ENCODE measurements at regions not wholly inside any gene's neighbourhood (a gene's known extent, or its start where the extent isn't known, plus 50 kb on each side); places are given as distances from the start of the nearest gene placed in this dataset.
"Not testable (repeated sequence)": the region's sequence is repeated elsewhere in the genome, so short reads cannot be mapped to it uniquely, and the experiment has no call there.

GRCh38 chr1:69088571-69088970 is 479.2 kb upstream of the LRRC7 start:
- DNase-seq: no peak

GRCh38 chr1:69090170-69090569 is 477.6 kb upstream of the LRRC7 start:
- DNase-seq: no peak

GRCh38 chr1:69090752-69091151 is 477.0 kb upstream of the LRRC7 start:
- DNase-seq: no peak

- not testable (repeated sequence) for DNase-seq
Observed at GRCh38 chr1:69102058-69102457, 465.7 kb upstream of the LRRC7 start.

- no peak for DNase-seq
Observed at GRCh38 chr1:69103213-69103612, 464.5 kb upstream of the LRRC7 start.

- no peak for DNase-seq
Observed at GRCh38 chr1:69103705-69104385, 463.9 kb upstream of the LRRC7 start.

DNA sequence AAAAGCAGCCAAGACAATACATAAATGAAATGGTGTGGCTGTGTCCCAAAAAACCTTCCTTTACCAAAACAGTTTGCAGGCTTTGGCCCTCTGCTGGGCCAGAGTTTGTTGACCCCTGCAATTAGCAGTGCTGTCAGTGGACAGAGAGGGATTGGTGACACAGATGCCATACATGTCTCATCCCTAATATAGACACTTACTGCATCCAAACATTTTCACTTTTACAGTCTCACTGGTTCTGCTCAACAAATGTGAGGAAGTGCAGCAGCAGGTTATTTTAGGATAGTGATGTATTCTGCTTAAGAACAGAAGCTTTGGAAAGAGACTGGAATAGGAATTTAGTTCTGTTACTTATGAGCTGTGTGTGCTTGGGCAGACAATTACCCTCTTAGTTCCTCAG is 462.8 kb upstream of the LRRC7 start:
- no peak for DNase-seq

- DNase-seq: no peak
Observed at GRCh38 chr1:69109277-69109676, 458.4 kb upstream of the LRRC7 start.

GRCh38 chr1:69110851-69111250 is 456.9 kb upstream of the LRRC7 start:
- no peak for DNase-seq

DNA sequence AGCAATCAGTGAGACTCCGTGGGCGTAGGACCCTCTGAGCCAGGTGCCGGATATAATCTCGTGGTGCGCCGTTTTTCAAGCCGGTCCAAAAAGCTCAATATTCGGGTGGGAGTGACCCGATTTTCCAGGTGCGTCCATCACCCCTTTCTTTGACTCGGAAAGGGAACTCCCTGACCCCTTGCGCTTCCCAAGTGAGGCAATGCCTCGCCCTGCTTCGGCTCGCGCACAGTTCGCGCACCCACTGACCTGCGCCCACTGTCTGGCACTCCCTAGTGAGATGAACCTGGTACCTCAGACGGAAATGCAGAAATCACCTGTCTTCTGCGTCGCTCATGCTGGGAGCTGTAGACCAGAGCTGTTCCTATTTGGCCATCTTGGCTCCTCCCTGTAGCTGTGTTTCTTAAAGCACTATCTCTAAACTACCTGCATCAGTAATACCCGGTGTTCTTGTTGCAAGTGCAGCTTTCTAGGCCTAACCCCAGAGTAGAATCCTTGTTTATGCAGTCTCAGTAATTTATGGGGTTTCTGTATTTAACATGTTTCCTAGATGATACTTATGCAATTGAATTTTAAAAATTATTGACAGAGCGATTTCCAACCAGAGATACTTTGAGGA is 447.5 kb upstream of the LRRC7 start:
- DNase-seq: not testable (repeated sequence)

- DNase-seq: no peak
Observed at GRCh38 chr1:69120817-69121216, 446.9 kb upstream of the LRRC7 start.

DNA sequence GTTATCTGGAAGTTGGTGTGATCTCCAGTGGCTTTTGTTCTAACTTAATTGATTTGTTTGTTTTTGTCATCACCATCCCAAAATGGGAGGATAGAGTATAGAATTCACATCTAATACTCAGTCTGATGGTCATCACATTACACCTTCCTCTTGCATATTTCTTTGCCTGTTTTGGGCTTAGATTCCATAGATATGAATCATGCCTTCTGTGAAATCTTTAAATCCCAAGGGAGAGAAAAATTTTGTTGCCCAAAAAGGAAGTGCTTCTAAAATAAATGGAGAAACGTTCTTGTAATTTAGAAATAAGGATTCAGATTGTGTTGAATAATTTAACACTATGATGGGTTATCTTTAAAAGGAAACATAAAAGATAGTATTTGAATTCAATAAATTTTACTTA is 446.0 kb upstream of the LRRC7 start:
- DNase-seq: no peak

GRCh38 chr1:69122373-69122772 is 445.3 kb upstream of the LRRC7 start:
- DNase-seq: no peak

DNA sequence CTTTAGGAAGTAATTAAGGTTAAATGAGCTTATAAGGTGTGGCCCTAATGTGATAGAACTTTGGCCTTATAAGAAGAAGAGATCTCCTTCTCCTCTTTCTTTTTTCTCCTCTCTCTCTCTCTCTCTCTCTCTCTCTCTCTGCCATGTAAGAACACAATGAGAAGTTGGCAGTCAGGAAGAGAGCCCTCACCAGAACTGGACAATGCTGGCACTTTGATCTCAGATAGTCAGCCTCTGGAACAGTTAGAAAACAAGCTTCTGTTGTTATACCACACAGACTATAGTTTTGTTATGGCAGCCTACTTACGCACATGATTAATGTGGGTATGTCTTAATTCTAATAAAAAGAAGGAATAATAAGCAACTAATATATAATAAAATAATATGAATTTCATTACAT is 444.2 kb upstream of the LRRC7 start:
- DNase-seq: no peak

GRCh38 chr1:69126796-69127195 is 440.9 kb upstream of the LRRC7 start:
- DNase-seq: no peak

DNA sequence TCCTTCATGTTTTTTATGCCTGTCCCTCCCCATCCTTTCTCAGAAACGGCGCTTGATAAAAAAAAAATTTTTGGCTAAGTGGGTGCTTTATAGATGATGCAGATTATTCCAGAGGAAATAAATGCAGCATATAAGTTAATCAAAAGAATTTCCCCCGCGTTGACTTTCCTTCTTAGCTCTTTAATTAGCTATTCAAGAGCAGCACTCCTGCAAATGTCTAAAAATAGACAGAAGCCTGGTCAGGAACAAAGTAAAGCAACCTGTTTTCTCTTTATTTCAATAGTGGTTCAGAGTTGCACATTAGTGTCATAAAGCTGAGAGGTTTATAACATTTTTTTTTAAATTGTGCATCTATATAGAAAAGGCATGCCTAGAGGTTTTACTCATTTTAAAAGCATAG is 439.5 kb upstream of the LRRC7 start:
- no peak for DNase-seq

DNA sequence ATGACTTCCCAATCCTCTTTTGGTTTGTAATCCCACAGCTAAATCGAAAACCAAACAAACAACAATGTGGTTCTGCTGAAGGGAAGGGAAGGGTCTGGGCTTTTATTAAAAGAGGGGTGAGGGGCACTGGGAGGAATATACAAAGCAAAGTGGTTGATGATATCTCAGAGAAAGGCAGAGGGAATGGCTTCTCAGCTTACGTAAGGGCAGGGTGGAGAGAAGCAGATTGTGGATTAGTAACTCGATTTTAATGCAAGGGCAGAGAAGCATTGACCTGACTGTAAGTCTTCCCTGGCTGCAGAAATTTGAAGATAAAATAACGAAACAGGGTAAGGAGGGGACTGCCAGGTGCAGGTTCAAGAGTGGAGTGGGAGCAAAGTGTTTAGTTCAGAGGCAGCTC is 438.2 kb upstream of the LRRC7 start:
- DNase-seq: no peak

GRCh38 chr1:69138172-69138571 is 429.6 kb upstream of the LRRC7 start:
- no peak for DNase-seq

DNA sequence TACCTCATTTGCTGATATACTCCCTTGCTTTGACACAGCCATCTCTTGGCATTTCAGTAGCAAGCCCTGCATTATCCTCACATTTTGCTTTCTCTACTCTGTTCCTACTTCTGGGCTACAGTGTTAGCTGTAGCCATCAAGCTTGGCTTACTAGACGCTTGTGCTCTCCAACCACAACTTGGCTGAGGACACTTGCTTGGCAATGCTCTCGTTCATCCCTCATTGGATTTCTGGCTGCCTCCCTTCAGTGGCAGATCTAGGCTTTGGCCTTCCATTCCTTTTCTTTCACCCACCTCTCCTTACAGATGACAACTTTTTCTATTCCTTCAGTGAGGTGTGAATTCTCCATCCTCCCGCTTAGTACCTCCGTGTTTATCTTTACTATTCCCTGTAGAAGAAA is 428.7 kb upstream of the LRRC7 start:
- no peak for DNase-seq

DNA sequence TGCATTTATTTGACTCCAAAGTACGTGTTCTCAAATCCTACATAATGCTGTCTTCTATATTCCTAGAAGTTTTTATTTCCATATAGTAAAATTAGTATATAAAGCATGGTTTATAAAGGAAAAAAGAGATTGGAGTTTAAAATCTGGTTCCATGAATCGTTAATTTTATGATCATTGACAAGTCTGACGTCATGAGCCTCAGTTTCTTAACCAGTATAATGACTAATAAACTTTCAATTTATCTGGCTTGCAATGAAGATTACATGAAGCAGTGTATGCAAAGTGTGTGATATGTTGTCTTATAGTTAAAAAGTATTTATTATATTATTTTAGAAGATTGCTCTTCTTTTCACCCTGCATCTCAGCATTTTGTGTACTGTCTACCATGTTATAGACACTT is 421.4 kb upstream of the LRRC7 start:
- DNase-seq: no peak

- DNase-seq: no peak
Observed at GRCh38 chr1:69148731-69149130, 419.0 kb upstream of the LRRC7 start.

DNA sequence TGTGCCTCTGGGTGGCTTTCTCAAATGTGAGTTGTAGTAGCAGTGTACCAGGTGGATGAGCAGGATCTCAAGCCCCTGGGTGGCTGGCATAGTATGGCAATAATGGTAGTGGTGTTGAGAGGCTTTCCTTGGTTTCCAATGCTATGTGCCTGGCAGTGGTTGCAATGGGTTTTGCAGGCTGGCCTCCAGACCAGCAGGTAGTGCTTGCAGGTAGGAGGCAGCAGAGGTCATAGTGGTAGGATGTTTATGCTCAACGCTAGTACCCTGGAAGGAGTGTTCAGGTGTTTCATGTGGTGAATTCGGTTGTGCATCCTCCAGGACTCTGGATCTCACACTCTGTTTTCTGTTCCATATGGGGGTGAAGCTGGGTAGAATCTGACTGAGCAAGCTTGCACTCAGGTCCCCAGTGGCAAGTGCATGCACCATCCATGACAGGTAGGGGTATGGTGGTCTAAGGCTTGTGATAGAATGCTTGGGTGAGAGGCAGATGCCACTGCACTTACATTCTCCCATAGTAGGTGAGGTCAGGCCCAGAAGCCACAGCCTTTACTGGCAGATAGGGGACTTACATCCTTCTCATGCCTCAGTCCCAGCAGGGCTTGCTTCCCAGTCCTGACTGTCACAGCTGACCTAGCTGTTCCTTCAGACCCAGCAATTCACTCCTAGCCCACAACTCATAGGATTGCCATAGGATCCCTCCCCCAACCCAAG is 410.5 kb upstream of the LRRC7 start:
- no peak for DNase-seq

GRCh38 chr1:69163241-69163640 is 404.5 kb upstream of the LRRC7 start:
- no peak for DNase-seq

GRCh38 chr1:69163779-69164178 is 403.9 kb upstream of the LRRC7 start:
- DNase-seq: no peak
